ENCODE measurements at regions not wholly inside any gene's neighbourhood (a gene's known extent, or its start where the extent isn't known, plus 50 kb on each side); places are given as distances from the start of the nearest gene placed in this dataset.

DNA sequence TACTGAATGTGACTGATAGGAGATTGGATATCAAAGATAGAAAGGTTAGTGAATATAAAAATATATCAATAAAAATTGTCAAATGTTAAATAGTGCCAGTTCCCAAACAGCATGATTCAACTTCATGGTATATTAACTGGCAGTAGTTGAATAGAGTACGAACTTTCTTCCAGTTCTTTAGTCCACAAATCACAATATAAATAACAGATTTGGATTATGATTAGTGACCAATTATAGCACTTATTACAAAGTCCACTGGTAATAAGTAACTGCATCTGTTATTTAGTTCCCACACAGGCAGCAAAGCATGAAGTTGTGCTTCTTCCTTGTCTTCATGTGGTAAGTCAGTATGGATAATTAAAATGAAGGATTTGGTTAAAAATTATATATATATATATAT is 243.0 kb upstream of the VWC2 start:
- Histone ChIP-seq H3K27ac (no peak overlapping the region), H3K27me3 (no peaks in the 10 kb centered on the region), H3K4me3 (no peak overlapping the region), H3K36me3 (no peaks in the 10 kb centered on the region), H3K9me3 (no peaks in the 10 kb centered on the region), H3K4me1 (no peaks in the 10 kb centered on the region)
- ATAC-seq (no peak), DNase-seq (no peak)
- TF ChIP-seq, protein P1, sequence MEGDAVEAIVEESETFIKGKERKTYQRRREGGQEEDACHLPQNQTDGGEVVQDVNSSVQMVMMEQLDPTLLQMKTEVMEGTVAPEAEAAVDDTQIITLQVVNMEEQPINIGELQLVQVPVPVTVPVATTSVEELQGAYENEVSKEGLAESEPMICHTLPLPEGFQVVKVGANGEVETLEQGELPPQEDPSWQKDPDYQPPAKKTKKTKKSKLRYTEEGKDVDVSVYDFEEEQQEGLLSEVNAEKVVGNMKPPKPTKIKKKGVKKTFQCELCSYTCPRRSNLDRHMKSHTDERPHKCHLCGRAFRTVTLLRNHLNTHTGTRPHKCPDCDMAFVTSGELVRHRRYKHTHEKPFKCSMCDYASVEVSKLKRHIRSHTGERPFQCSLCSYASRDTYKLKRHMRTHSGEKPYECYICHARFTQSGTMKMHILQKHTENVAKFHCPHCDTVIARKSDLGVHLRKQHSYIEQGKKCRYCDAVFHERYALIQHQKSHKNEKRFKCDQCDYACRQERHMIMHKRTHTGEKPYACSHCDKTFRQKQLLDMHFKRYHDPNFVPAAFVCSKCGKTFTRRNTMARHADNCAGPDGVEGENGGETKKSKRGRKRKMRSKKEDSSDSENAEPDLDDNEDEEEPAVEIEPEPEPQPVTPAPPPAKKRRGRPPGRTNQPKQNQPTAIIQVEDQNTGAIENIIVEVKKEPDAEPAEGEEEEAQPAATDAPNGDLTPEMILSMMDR (IDR thresholded peaks at IDR 0.05 in 4 of 5, conservative IDR thresholded peaks at IDR 0.05 in 1 of 5) = no peak
- no peak for TF ChIP-seq POLR2A (IDR thresholded peaks at IDR 0.05)
- in situ Hi-C loops (cut with MboI; ENCODE audit: low sequenced_read_pairs in 4 of 4) = no loop called here
- intact Hi-C loops (cut with DNase I; ENCODE audit: low total_unique reads) = no loop called here

- ATAC-seq (no peak), DNase-seq (no peak)
- Histone ChIP-seq H3K27ac (no peak overlapping the region), H3K27me3 (no peaks in the 10 kb centered on the region), H3K4me1 (no peaks in the 10 kb centered on the region), H3K36me3 (no peaks in the 10 kb centered on the region), H3K4me3 (no peak overlapping the region), H3K9me3 (no peaks in the 10 kb centered on the region)
- intact Hi-C loops (cut with DNase I; ENCODE audit: low total_unique reads) = no loop called here
- in situ Hi-C loops (cut with MboI; ENCODE audit: low sequenced_read_pairs in 4 of 4) = no loop called here
- TF ChIP-seq, protein P1 (IDR thresholded peaks at IDR 0.05 in 4 of 5, conservative IDR thresholded peaks at IDR 0.05 in 1 of 5) = no peak
- TF ChIP-seq POLR2A (IDR thresholded peaks at IDR 0.05) = no peak
Measured at GRCh38 chr7:49563693-49564378, 209.6 kb upstream of the VWC2 start.

DNA sequence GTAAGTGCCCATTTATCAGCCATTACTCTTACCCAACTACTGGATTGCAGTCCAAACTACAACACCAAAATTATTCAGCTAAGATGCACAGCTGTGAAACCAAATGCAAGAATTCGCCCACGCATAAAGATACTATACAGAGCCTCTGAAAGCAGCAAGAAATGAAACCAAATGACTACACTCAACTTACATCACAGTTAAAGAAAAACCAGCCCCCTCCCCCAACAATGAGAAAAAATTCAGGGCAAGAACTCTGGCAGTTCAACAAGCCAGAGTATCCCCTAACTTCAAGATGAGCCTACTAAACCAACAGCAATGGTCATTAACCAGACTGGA is 209.1 kb upstream of the VWC2 start:
- TF ChIP-seq, protein P1 (IDR thresholded peaks at IDR 0.05 in 4 of 5, conservative IDR thresholded peaks at IDR 0.05 in 1 of 5) = no peak
- no peak for TF ChIP-seq POLR2A (IDR thresholded peaks at IDR 0.05)
- Histone ChIP-seq H3K27ac (no peak overlapping the region), H3K36me3 (no peaks in the 10 kb centered on the region), H3K27me3 (no peaks in the 10 kb centered on the region), H3K9me3 (no peaks in the 10 kb centered on the region), H3K4me3 (no peak overlapping the region), H3K4me1 (no peaks in the 10 kb centered on the region)
- DNase-seq (no peak), ATAC-seq (no peak)
- in situ Hi-C loops (cut with MboI; ENCODE audit: low sequenced_read_pairs in 4 of 4) (no loop called here), intact Hi-C loops (cut with DNase I; ENCODE audit: low total_unique reads) (no loop called here)

DNA sequence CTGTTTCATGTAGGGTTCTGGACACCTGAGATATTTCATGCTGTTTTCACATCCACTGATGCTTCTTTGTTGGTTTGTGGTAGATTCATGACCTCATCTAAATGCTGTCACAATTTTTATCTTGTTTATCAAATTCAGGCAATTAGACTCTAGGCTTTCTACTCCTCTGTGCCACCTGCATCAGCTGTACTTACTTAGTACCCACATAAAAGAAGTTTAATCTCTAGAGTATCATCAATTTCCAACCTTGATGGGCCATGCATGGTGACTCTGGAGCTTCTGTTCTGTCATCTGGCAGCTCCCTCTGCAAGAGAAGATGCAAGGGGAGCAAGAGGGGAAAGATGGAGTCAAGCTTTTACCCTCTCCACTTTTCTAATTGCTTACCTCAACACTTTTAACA is 195.9 kb upstream of the VWC2 start:
- Histone ChIP-seq H3K36me3 (no peaks in the 10 kb centered on the region), H3K27ac (no peak overlapping the region), H3K27me3 (no peaks in the 10 kb centered on the region), H3K4me1 (no peaks in the 10 kb centered on the region), H3K9me3 (no peaks in the 10 kb centered on the region), H3K4me3 (no peak overlapping the region)
- intact Hi-C loops (cut with DNase I; ENCODE audit: low total_unique reads) (no loop called here), in situ Hi-C loops (cut with MboI; ENCODE audit: low sequenced_read_pairs in 4 of 4) (no loop called here)
- TF ChIP-seq, protein P1 (IDR thresholded peaks at IDR 0.05 in 4 of 5, conservative IDR thresholded peaks at IDR 0.05 in 1 of 5) = no peak
- TF ChIP-seq POLR2A (IDR thresholded peaks at IDR 0.05) = no peak
- DNase-seq = no peak
- ATAC-seq = no peak

- DNase-seq = no peak
- Histone ChIP-seq H3K9me3 (no peaks in the 10 kb centered on the region), H3K27me3 (no peaks in the 10 kb centered on the region), H3K36me3 (no peaks in the 10 kb centered on the region), H3K4me1 (no peaks in the 10 kb centered on the region), H3K4me3 (no peak overlapping the region), H3K27ac (no peak overlapping the region)
- intact Hi-C loops (cut with DNase I; ENCODE audit: low total_unique reads) (no loop called here), in situ Hi-C loops (cut with MboI; ENCODE audit: low sequenced_read_pairs in 4 of 4) (no loop called here)
- ATAC-seq = no peak
- TF ChIP-seq, protein P1 (IDR thresholded peaks at IDR 0.05 in 4 of 5, conservative IDR thresholded peaks at IDR 0.05 in 1 of 5) = no peak
- no peak for TF ChIP-seq POLR2A (IDR thresholded peaks at IDR 0.05)
Measured at GRCh38 chr7:49579408-49579807, 194.0 kb upstream of the VWC2 start.
